Neural crest cell (in vitro differentiated cells): ENCODE measurements at regions not wholly inside any gene's neighbourhood (a gene's known extent, or its start where the extent isn't known, plus 50 kb on each side); places are given as distances from the start of the nearest gene placed in this dataset.

Experiments
- DNase-seq: peaks from one replicate; pipeline ENCODE4 v3.0.0; 2021; ENCODE audit warnings: low read depth, mixed read lengths, low spot score
- H3K27ac Mint-ChIP-seq: one replicate; pipeline ENCODE4 v1.8.0; 2021; ENCODE audit warnings: mild to moderate bottlenecking, mixed read lengths; ENCODE audit not compliant: unreplicated experiment
- H3K27me3 Mint-ChIP-seq: 2 replicates; pipeline ENCODE4 v1.8.0; 2021; ENCODE audit warnings: low read depth, mild to moderate bottlenecking, mixed read lengths
- H3K36me3 Mint-ChIP-seq: 2 replicates; pipeline ENCODE4 v1.8.0; 2021; ENCODE audit warnings: low read depth, mild to moderate bottlenecking, mixed read lengths
- H3K4me1 Mint-ChIP-seq: 2 replicates; pipeline ENCODE4 v1.8.0; 2021; ENCODE audit warnings: mixed read lengths
- H3K4me3 Mint-ChIP-seq: one replicate; pipeline ENCODE4 v1.8.0; 2021; ENCODE audit warnings: mild to moderate bottlenecking, mixed read lengths
- H3K9me3 Mint-ChIP-seq: 2 replicates; pipeline ENCODE4 v1.8.0; 2021; ENCODE audit warnings: mixed read lengths
- TF ChIP-seq, protein P1 (sequence below): fragments of 200-600 bp; sonication (generic); conservative IDR thresholded peaks from 2 replicates; pipeline ENCODE4 v1.5.0; 2021; ENCODE audit warnings: antibody characterized with exemption, mild to moderate bottlenecking

DNA sequence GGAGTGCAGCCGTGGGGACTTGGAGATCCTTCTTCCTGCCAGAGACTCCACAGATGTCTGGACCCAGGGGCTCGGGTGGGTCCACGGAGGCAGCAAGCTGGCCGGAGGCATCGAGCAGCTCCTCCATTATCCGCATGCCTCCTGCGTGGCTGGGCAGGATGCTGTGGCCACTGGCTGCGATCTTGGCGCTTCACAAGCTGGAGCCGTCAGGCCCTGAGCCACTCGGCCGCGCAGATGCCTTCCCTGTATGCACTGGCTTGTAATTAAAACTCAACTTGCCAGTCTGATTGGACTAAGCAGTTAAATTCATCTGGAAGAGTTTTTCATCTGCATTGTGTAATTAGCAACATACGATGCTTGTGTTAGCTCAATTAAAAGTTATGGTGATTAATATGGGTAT, 151.5 kb downstream of the AACS start:
- Mint-ChIP-seq H3K27me3 (no peaks in the 10 kb centered on the region), H3K27ac (peak overlapping the region; percentile 5), H3K4me3 (no peak overlapping the region), H3K36me3 (no peaks in the 10 kb centered on the region), H3K4me1 (no peaks in the 10 kb centered on the region), H3K9me3 (peaks cover 3% of the 10 kb centered on the region)
- no peak for DNase-seq
- TF ChIP-seq, protein P1, sequence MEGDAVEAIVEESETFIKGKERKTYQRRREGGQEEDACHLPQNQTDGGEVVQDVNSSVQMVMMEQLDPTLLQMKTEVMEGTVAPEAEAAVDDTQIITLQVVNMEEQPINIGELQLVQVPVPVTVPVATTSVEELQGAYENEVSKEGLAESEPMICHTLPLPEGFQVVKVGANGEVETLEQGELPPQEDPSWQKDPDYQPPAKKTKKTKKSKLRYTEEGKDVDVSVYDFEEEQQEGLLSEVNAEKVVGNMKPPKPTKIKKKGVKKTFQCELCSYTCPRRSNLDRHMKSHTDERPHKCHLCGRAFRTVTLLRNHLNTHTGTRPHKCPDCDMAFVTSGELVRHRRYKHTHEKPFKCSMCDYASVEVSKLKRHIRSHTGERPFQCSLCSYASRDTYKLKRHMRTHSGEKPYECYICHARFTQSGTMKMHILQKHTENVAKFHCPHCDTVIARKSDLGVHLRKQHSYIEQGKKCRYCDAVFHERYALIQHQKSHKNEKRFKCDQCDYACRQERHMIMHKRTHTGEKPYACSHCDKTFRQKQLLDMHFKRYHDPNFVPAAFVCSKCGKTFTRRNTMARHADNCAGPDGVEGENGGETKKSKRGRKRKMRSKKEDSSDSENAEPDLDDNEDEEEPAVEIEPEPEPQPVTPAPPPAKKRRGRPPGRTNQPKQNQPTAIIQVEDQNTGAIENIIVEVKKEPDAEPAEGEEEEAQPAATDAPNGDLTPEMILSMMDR, result no peak

DNA sequence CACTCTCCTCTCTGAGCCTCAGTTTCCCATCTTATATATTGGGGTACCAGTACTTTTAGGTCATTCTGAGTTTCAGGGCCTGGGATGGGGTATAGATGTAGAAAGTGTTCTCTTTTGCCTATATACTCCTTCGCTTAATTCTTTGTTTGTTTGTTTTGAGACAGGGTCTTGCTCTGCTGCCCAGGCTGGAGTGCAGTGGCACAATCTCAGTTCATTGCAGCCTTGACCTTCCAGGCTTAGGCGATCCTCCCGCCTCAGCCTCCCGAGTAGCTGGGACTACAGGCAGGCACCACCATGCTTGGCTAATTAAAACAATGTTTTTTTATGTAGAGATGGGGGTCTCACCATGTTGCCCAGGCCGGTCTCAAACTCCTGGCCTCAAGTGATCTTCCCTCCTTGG, 152.1 kb downstream of the AACS start:
- Mint-ChIP-seq H3K4me3 (no peak overlapping the region), H3K27me3 (no peaks in the 10 kb centered on the region), H3K9me3 (peaks cover 3% of the 10 kb centered on the region), H3K4me1 (no peaks in the 10 kb centered on the region), H3K36me3 (no peaks in the 10 kb centered on the region), H3K27ac (no peak overlapping the region)
- no peak for DNase-seq
- TF ChIP-seq, protein P1, result no peak

DNA sequence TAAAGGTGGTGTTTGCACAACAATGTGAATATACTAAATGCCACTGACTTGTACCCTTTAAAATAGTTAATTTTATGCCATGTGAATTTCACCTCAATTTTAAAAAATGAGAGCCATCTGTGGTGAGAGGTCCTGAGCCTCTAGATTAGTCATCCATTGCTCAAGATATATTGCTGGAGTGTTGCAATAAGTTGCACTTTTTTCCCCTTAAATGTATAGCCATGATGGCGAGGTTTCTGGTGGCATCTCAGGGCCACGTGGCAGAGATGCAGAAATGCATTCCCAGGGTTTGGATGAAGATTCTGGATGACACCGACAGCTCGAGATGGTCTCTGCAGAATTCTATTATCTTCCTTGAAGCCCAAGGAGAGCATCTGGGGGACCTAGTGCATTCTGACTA, 153.7 kb downstream of the AACS start:
- Mint-ChIP-seq H3K4me1 (no peaks in the 10 kb centered on the region), H3K4me3 (no peak overlapping the region), H3K27ac (no peak overlapping the region), H3K27me3 (no peaks in the 10 kb centered on the region), H3K36me3 (no peaks in the 10 kb centered on the region), H3K9me3 (peaks cover 3% of the 10 kb centered on the region)
- no peak for DNase-seq
- TF ChIP-seq, protein P1, result no peak

DNA sequence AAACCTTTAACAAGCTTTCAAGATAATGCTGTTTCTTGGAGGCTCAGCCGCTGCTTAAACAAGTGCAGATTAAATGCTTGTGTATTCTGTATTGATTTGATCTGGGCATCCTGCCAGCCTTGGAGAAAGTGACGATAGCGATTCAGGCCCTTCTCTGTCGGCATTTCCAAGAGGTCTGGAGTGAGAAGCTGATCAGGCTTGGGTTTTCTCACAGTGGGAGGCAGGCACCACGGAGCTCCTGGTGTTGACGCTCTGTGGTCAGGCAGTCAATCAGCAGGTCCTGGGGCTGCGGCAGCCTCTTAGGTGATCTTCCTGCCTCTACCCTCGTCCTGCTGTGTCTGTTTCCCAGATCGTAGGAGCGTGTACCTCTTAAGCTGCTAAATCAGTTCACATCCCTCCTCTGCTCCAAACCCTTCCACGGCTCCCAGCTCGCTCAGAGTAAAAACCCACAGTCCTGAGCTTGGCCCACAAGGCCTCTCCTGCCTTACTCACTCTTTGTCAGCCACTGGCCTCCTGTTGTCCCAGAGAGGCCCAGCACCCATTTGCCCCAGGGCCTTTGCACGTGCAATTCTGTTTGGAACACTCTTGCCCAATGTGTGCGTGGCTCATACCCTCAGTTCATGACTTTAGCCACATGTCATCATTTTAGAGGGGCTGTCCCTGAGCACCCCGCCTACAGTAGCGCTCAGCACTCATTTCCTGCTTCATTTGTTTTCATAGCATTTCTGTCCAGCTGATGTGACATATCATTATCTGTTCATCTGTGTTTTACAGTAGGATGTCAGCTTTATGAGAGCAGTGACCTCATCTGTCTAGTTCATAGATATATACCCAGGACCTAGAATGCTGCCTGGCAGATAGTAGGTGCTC, 155.4 kb downstream of the AACS start:
- no peaks in the 10 kb centered on the region for H3K9me3 Mint-ChIP-seq
- no peaks in the 10 kb centered on the region for H3K4me1 Mint-ChIP-seq
- H3K36me3 Mint-ChIP-seq, result no peaks in the 10 kb centered on the region
- no peaks in the 10 kb centered on the region for H3K27me3 Mint-ChIP-seq
- TF ChIP-seq, protein P1, result no peak
- no peak overlapping the region for H3K27ac Mint-ChIP-seq
- H3K4me3 Mint-ChIP-seq, result no peak overlapping the region
- DNase-seq, result no peak

- no peaks in the 10 kb centered on the region for H3K9me3 Mint-ChIP-seq
- TF ChIP-seq, protein P1, result no peak
- no peaks in the 10 kb centered on the region for H3K27me3 Mint-ChIP-seq
- H3K27ac Mint-ChIP-seq, result no peak overlapping the region
- no peak for DNase-seq
- no peak overlapping the region for H3K4me3 Mint-ChIP-seq
- H3K4me1 Mint-ChIP-seq, result no peaks in the 10 kb centered on the region
- no peaks in the 10 kb centered on the region for H3K36me3 Mint-ChIP-seq
Observed at GRCh38 chr12:125221602-125222001, 156.4 kb downstream of the AACS start.
